Stimulated activated CD8-positive, alpha-beta memory T cell treated with anti-CD3 and anti-CD28 coated beads, Interleukin-7, amount 100 ng/mL, for 1 hour (primary cell): ENCODE measurements at regions not wholly inside any gene's neighbourhood (a gene's known extent, or its start where the extent isn't known, plus 50 kb on each side); places are given as distances from the start of the nearest gene placed in this dataset.

Experiments used
- DNase-seq, 2 donors: peaks; one replicate each; pipeline ENCODE4 v3.0.0-alpha.2; 2020; ENCODE audit warnings: low read depth in 2 of 2

- DNase-seq: no peak
These were observed 55.1 kb downstream of the PJA1 start for GRCh38 chrX:69110116-69110530.

GRCh38 chrX:69109706-69110105 is 55.5 kb downstream of the PJA1 start:
- no peak for DNase-seq

GRCh38 chrX:69109036-69109663 is 56.1 kb downstream of the PJA1 start:
- no peak for DNase-seq

- DNase-seq: no peak
These were observed 57.4 kb downstream of the PJA1 start for GRCh38 chrX:69107747-69108401.

- DNase-seq: no peak
These were observed 58.0 kb downstream of the PJA1 start for GRCh38 chrX:69107231-69107739.

- no peak for DNase-seq
These were observed 60.4 kb downstream of the PJA1 start for GRCh38 chrX:69104756-69105434.

GRCh38 chrX:69103539-69103938 is 61.7 kb downstream of the PJA1 start:
- DNase-seq: no peak

- DNase-seq: no peak
These were observed 62.5 kb downstream of the PJA1 start for GRCh38 chrX:69102612-69103194.

- no peak for DNase-seq
These were observed 63.5 kb downstream of the PJA1 start for GRCh38 chrX:69101683-69102251.

GRCh38 chrX:69100478-69100877 is 64.8 kb downstream of the PJA1 start:
- DNase-seq: no peak

GRCh38 chrX:69097451-69098236 is 67.6 kb downstream of the PJA1 start:
- no peak for DNase-seq

GRCh38 chrX:69096963-69097362 is 68.3 kb downstream of the PJA1 start:
- DNase-seq: no peak

GRCh38 chrX:69094977-69095669 is 70.1 kb downstream of the PJA1 start:
- DNase-seq: no peak

- DNase-seq: peak in 1 of 2 donors; percentile 2
These were observed 71.0 kb downstream of the PJA1 start for GRCh38 chrX:69093960-69094871.

- DNase-seq: no peak
These were observed 75.2 kb downstream of the PJA1 start for GRCh38 chrX:69090022-69090421.

GRCh38 chrX:69089203-69089602 is 76.0 kb downstream of the PJA1 start:
- DNase-seq: no peak

- DNase-seq: no peak
These were observed 76.9 kb downstream of the PJA1 start for GRCh38 chrX:69088171-69088938.

- DNase-seq: no peak
These were observed 79.4 kb downstream of the PJA1 start for GRCh38 chrX:69085826-69086225.

GRCh38 chrX:69085151-69085550 is 80.1 kb downstream of the PJA1 start:
- DNase-seq: no peak
